ENCODE measurements at regions not wholly inside any gene's neighbourhood (a gene's known extent, or its start where the extent isn't known, plus 50 kb on each side); places are given as distances from the start of the nearest gene placed in this dataset.

GRCh38 chr2:125408874-125409538, 1247.0 kb upstream of the GYPC start:
- TF ChIP-seq SUZ12 (IDR thresholded peaks at IDR 0.05; ENCODE audit: extremely low read depth, insufficient read depth, insufficient read length) (no peak), ZNF274 (IDR thresholded peaks at IDR 0.05; ENCODE audit: low read depth, low read length) (no peak)
